ENCODE measurements at regions not wholly inside any gene's neighbourhood (a gene's known extent, or its start where the extent isn't known, plus 50 kb on each side); places are given as distances from the start of the nearest gene placed in this dataset.

DNA sequence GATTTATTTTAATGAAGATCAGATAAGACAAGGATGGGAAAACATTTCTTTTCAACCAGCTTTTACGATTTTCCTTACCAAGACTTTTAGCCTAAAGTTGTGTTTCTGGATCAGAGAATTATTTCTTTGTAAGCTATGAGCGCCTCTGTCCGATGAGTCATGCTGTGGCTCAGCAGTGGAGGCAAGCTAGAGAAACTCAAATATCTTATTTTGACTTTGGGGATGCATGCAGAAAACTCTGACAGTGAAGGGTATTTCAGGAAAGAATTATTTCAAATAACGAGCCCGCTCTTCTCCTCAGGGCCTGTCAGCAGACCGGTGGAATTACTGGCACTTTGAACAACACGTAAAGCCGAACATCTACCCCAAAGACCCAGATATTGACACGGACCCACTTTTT is 77.9 kb upstream of the OR5AK2 start:
- Mint-ChIP-seq H3K36me3 (peaks cover 5% of the 10 kb centered on the region; the same call in 1 of the 2 replicates), H3K27me3 (ENCODE audit: low read depth) (no peaks in the 10 kb centered on the region; the same call in 1 of the 2 replicates), H3K4me1 (no peaks in the 10 kb centered on the region), H3K9me3 (peaks cover 27% of the 10 kb centered on the region), H3K4me3 (no peak overlapping the region), H3K27ac (no peak overlapping the region)
- TF ChIP-seq, protein P1, sequence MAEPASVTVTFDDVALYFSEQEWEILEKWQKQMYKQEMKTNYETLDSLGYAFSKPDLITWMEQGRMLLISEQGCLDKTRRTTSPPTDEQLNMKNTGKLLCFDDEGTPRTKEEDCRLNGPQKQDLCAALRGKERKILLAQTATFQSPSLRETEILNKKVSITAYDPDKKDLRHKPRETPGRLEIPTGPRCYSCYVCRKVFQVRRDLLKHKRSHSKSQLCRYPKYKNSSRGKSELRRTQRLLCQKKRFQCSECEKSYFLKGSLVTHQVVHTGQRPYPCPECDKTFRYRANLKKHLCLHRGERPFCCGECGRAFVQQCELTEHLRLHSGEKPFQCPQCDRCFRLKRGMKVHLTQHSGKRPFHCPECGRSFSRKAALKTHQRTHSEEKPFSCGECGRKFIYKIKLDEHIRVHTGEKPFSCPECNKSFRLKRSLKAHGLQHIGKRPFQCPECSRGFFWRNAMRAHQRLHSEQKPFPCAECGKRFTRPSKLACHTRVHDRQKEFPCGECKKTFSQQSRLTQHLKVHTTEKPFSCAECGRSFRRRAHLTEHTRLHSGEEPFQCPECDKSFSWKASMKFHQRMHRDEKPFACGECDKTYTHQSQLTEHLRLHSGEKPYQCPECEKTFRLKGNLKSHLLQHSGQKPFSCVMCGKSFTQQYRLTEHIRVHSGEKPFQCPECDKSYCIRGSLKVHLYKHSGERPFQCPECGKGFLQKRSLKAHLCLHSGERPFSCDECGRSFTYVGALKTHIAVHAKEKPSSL (CRISPR knock-in tag; conservative IDR thresholded peaks at IDR 0.05) = no peak
- TF ChIP-seq ZNF219 (CRISPR knock-in tag; IDR thresholded peaks at IDR 0.05; ENCODE audit: borderline replicate concordance) (no peak), TP53 (CRISPR knock-in tag; IDR thresholded peaks at IDR 0.05) (no peak), ESRRA (CRISPR knock-in tag; IDR thresholded peaks at IDR 0.05; ENCODE audit: borderline replicate concordance) (no peak), ELF4 (CRISPR knock-in tag; IDR thresholded peaks at IDR 0.05; ENCODE audit: low read depth) (no peak)
- TF ChIP-seq, protein P2, sequence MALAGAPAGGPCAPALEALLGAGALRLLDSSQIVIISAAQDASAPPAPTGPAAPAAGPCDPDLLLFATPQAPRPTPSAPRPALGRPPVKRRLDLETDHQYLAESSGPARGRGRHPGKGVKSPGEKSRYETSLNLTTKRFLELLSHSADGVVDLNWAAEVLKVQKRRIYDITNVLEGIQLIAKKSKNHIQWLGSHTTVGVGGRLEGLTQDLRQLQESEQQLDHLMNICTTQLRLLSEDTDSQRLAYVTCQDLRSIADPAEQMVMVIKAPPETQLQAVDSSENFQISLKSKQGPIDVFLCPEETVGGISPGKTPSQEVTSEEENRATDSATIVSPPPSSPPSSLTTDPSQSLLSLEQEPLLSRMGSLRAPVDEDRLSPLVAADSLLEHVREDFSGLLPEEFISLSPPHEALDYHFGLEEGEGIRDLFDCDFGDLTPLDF (CRISPR knock-in tag; IDR thresholded peaks at IDR 0.05) = no peak
- ChIA-PET POLR2A (interaction anchor here (0.7 kb wide), 1 partner anchor 92 kb away, joined by 3 read pairs; no protein-coding TSS in a partner anchor), CTCF (no interaction called here)
- ATAC-seq (no peak), DNase-seq (ENCODE audit: low spot score) (no peak)

DNA sequence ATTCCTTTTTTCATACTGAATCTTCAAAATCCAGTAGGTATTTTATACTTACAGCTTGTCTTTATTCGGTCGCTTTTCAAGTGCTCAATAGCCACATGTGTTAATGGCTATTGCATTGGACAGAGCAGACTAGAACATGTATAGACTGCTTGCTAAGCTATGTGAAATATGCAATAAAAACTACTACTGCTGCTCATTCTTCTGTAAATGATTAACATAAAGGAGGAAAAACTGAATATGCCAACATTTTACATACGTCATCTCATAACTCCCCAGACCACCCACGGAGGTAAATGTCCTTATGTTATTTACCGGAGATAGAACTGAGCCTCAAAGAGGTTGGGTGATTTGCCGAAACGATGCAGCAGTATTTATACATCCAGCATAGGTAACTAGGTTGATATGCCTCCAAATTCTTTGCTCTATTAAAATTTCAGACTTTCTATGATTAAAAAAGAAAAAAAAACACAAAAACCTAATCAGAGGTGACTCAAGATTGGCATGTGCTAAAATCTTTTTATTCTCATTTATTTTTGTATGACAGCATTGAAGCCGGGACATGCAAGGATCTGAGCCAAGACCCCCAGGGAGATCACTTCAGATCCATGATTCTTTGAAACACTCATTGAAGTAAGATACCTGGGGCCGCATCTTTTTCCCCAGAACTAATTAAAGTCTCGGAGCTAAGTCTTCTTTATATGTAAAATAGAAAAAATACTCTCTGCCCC is 78.5 kb upstream of the OR5AK2 start:
- peaks cover 26% of the 10 kb centered on the region for H3K9me3 Mint-ChIP-seq
- ATAC-seq (no peak), DNase-seq (ENCODE audit: low spot score) (no peak)
- H3K4me1 Mint-ChIP-seq = no peaks in the 10 kb centered on the region
- no peak overlapping the region for H3K4me3 Mint-ChIP-seq
- POLR2A ChIA-PET = interaction anchor here (0.7 kb wide), 1 partner anchor 92 kb away, joined by 3 read pairs; no protein-coding TSS in a partner anchor
- H3K27me3 Mint-ChIP-seq (ENCODE audit: low read depth) = no peaks in the 10 kb centered on the region; the same call in 1 of the 2 replicates
- TF ChIP-seq SMAD4 (CRISPR knock-in tag; IDR thresholded peaks at IDR 0.05) (no peak), ZNF232 (CRISPR knock-in tag; IDR thresholded peaks at IDR 0.05) (no peak), ESRRA (CRISPR knock-in tag; IDR thresholded peaks at IDR 0.05; ENCODE audit: borderline replicate concordance) (no peak), NR3C1 (CRISPR knock-in tag; conservative IDR thresholded peaks at IDR 0.05; ENCODE audit: low read depth) (no peak), ZNF396 (CRISPR knock-in tag; IDR thresholded peaks at IDR 0.05; ENCODE audit: borderline replicate concordance) (no peak)
- TF ChIP-seq, protein P3, sequence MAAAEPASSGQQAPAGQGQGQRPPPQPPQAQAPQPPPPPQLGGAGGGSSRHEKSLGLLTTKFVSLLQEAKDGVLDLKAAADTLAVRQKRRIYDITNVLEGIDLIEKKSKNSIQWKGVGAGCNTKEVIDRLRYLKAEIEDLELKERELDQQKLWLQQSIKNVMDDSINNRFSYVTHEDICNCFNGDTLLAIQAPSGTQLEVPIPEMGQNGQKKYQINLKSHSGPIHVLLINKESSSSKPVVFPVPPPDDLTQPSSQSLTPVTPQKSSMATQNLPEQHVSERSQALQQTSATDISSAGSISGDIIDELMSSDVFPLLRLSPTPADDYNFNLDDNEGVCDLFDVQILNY (CRISPR knock-in tag; IDR thresholded peaks at IDR 0.05) = no peak
- TF ChIP-seq, protein P4, sequence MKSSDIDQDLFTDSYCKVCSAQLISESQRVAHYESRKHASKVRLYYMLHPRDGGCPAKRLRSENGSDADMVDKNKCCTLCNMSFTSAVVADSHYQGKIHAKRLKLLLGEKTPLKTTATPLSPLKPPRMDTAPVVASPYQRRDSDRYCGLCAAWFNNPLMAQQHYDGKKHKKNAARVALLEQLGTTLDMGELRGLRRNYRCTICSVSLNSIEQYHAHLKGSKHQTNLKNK (CRISPR knock-in tag; IDR thresholded peaks at IDR 0.05) = no peak
- no peak overlapping the region for H3K27ac Mint-ChIP-seq
- CTCF ChIA-PET = no interaction called here
- H3K36me3 Mint-ChIP-seq = peaks cover 5% of the 10 kb centered on the region; the same call in 1 of the 2 replicates

DNA sequence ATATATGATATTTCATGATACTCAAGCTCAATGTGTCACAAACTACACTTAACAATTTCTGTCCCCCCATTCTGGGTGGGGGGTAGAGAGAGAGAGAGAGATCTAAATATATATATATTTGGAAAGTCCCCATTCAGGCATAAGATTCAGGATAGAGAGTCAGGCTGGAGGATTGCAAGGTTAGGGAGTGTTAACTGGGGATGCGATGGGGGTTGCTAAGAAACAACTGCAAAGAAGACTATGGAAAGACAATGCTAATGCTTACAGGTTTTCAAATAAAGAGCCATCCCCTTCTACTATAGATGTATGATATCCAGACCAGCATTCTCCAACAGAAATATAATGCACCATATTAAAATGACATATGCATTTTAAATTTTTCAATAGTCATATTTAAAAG is 79.2 kb upstream of the OR5AK2 start:
- POLR2A ChIA-PET = no interaction called here
- CTCF ChIA-PET = no interaction called here
- TF ChIP-seq ESRRA (CRISPR knock-in tag; IDR thresholded peaks at IDR 0.05; ENCODE audit: borderline replicate concordance) = no peak
- TF ChIP-seq JAZF1 (CRISPR knock-in tag; IDR thresholded peaks at IDR 0.05) = no peak
- TF ChIP-seq ZNF232 (CRISPR knock-in tag; IDR thresholded peaks at IDR 0.05) = no peak
- TF ChIP-seq, protein P5, sequence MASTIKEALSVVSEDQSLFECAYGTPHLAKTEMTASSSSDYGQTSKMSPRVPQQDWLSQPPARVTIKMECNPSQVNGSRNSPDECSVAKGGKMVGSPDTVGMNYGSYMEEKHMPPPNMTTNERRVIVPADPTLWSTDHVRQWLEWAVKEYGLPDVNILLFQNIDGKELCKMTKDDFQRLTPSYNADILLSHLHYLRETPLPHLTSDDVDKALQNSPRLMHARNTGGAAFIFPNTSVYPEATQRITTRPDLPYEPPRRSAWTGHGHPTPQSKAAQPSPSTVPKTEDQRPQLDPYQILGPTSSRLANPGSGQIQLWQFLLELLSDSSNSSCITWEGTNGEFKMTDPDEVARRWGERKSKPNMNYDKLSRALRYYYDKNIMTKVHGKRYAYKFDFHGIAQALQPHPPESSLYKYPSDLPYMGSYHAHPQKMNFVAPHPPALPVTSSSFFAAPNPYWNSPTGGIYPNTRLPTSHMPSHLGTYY (CRISPR knock-in tag; IDR thresholded peaks at IDR 0.05) = no peak
- TF ChIP-seq TP53 (CRISPR knock-in tag; IDR thresholded peaks at IDR 0.05) = no peak
- no peak for TF ChIP-seq RELA (CRISPR knock-in tag; IDR thresholded peaks at IDR 0.05; ENCODE audit: borderline replicate concordance)
- TF ChIP-seq, protein P6, sequence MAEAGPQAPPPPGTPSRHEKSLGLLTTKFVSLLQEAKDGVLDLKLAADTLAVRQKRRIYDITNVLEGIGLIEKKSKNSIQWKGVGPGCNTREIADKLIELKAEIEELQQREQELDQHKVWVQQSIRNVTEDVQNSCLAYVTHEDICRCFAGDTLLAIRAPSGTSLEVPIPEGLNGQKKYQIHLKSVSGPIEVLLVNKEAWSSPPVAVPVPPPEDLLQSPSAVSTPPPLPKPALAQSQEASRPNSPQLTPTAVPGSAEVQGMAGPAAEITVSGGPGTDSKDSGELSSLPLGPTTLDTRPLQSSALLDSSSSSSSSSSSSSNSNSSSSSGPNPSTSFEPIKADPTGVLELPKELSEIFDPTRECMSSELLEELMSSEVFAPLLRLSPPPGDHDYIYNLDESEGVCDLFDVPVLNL (CRISPR knock-in tag; IDR thresholded peaks at IDR 0.05; ENCODE audit: borderline replicate concordance, low read depth) = no peak
- TF ChIP-seq, protein P7, sequence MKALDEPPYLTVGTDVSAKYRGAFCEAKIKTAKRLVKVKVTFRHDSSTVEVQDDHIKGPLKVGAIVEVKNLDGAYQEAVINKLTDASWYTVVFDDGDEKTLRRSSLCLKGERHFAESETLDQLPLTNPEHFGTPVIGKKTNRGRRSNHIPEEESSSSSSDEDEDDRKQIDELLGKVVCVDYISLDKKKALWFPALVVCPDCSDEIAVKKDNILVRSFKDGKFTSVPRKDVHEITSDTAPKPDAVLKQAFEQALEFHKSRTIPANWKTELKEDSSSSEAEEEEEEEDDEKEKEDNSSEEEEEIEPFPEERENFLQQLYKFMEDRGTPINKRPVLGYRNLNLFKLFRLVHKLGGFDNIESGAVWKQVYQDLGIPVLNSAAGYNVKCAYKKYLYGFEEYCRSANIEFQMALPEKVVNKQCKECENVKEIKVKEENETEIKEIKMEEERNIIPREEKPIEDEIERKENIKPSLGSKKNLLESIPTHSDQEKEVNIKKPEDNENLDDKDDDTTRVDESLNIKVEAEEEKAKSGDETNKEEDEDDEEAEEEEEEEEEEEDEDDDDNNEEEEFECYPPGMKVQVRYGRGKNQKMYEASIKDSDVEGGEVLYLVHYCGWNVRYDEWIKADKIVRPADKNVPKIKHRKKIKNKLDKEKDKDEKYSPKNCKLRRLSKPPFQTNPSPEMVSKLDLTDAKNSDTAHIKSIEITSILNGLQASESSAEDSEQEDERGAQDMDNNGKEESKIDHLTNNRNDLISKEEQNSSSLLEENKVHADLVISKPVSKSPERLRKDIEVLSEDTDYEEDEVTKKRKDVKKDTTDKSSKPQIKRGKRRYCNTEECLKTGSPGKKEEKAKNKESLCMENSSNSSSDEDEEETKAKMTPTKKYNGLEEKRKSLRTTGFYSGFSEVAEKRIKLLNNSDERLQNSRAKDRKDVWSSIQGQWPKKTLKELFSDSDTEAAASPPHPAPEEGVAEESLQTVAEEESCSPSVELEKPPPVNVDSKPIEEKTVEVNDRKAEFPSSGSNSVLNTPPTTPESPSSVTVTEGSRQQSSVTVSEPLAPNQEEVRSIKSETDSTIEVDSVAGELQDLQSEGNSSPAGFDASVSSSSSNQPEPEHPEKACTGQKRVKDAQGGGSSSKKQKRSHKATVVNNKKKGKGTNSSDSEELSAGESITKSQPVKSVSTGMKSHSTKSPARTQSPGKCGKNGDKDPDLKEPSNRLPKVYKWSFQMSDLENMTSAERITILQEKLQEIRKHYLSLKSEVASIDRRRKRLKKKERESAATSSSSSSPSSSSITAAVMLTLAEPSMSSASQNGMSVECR (CRISPR knock-in tag; IDR thresholded peaks at IDR 0.05; ENCODE audit: borderline replicate concordance) = no peak
- TF ChIP-seq MYBL2 (CRISPR knock-in tag; IDR thresholded peaks at IDR 0.05) = no peak

More for the DNA sequence above, 79.2 kb upstream of the OR5AK2 start:
- no peaks in the 10 kb centered on the region; the same call in 1 of the 2 replicates for H3K27me3 Mint-ChIP-seq (ENCODE audit: low read depth)
- no peak overlapping the region for H3K27ac Mint-ChIP-seq
- ATAC-seq (no peak), DNase-seq (ENCODE audit: low spot score) (no peak)
- H3K4me1 Mint-ChIP-seq = no peaks in the 10 kb centered on the region
- peaks cover 24% of the 10 kb centered on the region for H3K9me3 Mint-ChIP-seq
- H3K4me3 Mint-ChIP-seq = no peak overlapping the region
- H3K36me3 Mint-ChIP-seq = peaks cover 5% of the 10 kb centered on the region; the same call in 1 of the 2 replicates
